GM23338 (cell line): ENCODE measurements at regions not wholly inside any gene's neighbourhood (a gene's known extent, or its start where the extent isn't known, plus 50 kb on each side); places are given as distances from the start of the nearest gene placed in this dataset.

Experiments used
- ATAC-seq: fragments of 200-7000 bp; cut with Tn5 transposase; 3 replicates; pipeline ENCODE4 v1.9.1; 2020
- DNase-seq: peaks from one replicate; pipeline ENCODE4 v3.0.0-alpha.2; 2015; ENCODE audit warnings: low spot score
- H2AFZ ChIP-seq: fragments of 200-600 bp; sonication (generic); 2 replicates; pipeline ENCODE4 v1.8.0; 2016; ENCODE audit warnings: antibody characterized with exemption, mild to moderate bottlenecking, moderate library complexity
- H3F3A ChIP-seq: fragments of 200-600 bp; sonication (generic); replicated peaks from 2 replicates; pipeline ENCODE4 v1.8.0; 2017; ENCODE audit warnings: antibody characterized with exemption, mixed run types, low read depth
- H3K27ac ChIP-seq: fragments of 200-600 bp; sonication (generic); 2 replicates; pipeline ENCODE4 v1.6.1; 2016; ENCODE audit warnings: low read depth
- H3K27me3 ChIP-seq: fragments of 200-600 bp; sonication (generic); 2 replicates; pipeline ENCODE4 v1.8.0; 2016; ENCODE audit warnings: mild to moderate bottlenecking, mixed run types, moderate library complexity; ENCODE audit not compliant: insufficient read depth
- H3K36me3 ChIP-seq: fragments of 200-600 bp; sonication (generic); 2 replicates; pipeline ENCODE4 v1.8.0; 2016; ENCODE audit warnings: mild to moderate bottlenecking; ENCODE audit not compliant: insufficient read depth
- H3K4me1 ChIP-seq: fragments of 200-600 bp; sonication (generic); 2 replicates; pipeline ENCODE4 v1.8.0; 2016; ENCODE audit warnings: mild to moderate bottlenecking, moderate library complexity; ENCODE audit not compliant: insufficient read depth
- H3K4me2 ChIP-seq: fragments of 200-600 bp; sonication (generic); 2 replicates; pipeline ENCODE4 v1.7.1; 2017; ENCODE audit warnings: mixed run types
- H3K4me3 ChIP-seq: fragments of 200-600 bp; sonication (generic); 2 replicates; pipeline ENCODE4 v1.6.1; 2016; ENCODE audit warnings: mixed run types
- H3K79me2 ChIP-seq: fragments of 200-600 bp; sonication (generic); replicated peaks from 2 replicates; pipeline ENCODE4 v1.8.0; 2017; ENCODE audit warnings: mild to moderate bottlenecking; ENCODE audit not compliant: insufficient read depth
- H3K9me2 ChIP-seq: fragments of 200-600 bp; sonication (generic); 2 replicates; pipeline ENCODE4 v1.8.0; 2017; ENCODE audit not compliant: insufficient read depth
- H4K20me1 ChIP-seq: fragments of 200-600 bp; sonication (generic); replicated peaks from 2 replicates; pipeline ENCODE4 v1.8.0; 2017; ENCODE audit warnings: mild to moderate bottlenecking; ENCODE audit not compliant: insufficient read depth
- H3K27ac Mint-ChIP-seq: 2 replicates; pipeline ENCODE4 v1.8.0; 2020; ENCODE audit warnings: inconsistent platforms, mild to moderate bottlenecking, moderate library complexity, mixed read lengths
- H3K27me3 Mint-ChIP-seq: 3 replicates; pipeline ENCODE4 v1.8.0; 2022; ENCODE audit warnings: low read depth, mild to moderate bottlenecking, moderate library complexity, mixed read lengths, inconsistent platforms; ENCODE audit not compliant: insufficient read depth, poor library complexity
- H3K36me3 Mint-ChIP-seq: 3 replicates; pipeline ENCODE4 v1.8.0; 2021; ENCODE audit warnings: low read depth, mild to moderate bottlenecking, inconsistent platforms, moderate library complexity, mixed read lengths
- H3K4me1 Mint-ChIP-seq: 3 replicates; pipeline ENCODE4 v1.8.0; 2020; ENCODE audit warnings: mild to moderate bottlenecking, inconsistent platforms, mixed read lengths
- H3K4me3 Mint-ChIP-seq: 3 replicates; pipeline ENCODE4 v1.8.0; 2021; ENCODE audit warnings: moderate library complexity, mild to moderate bottlenecking, inconsistent platforms, mixed read lengths
- H3K9me3 Mint-ChIP-seq: 3 replicates; pipeline ENCODE4 v1.8.0; 2020; ENCODE audit warnings: moderate library complexity, mild to moderate bottlenecking, inconsistent platforms, mixed read lengths
- CREB1 ChIP-seq: fragments of 250-450 bp; sonication (Bioruptor Pico); IDR thresholded peaks from 2 replicates; pipeline ENCODE4 v1.5.0; 2020; ENCODE audit warnings: low read depth, mild to moderate bottlenecking, moderate library complexity
- EZH2 ChIP-seq: fragments of 200-600 bp; sonication (generic); IDR thresholded peaks from one replicate; pipeline ENCODE4 v1.8.0; 2017; ENCODE audit warnings: antibody characterized with exemption, mild to moderate bottlenecking, low read depth; ENCODE audit not compliant: unreplicated experiment
- EZH2phosphoT487 ChIP-seq: fragments of 200-600 bp; sonication (generic); IDR thresholded peaks from one replicate; pipeline ENCODE4 v1.8.1; 2018; ENCODE audit warnings: antibody characterized with exemption; ENCODE audit not compliant: unreplicated experiment
- JUNB ChIP-seq: IDR thresholded peaks from one replicate; pipeline ENCODE4 v1.6.1; 2016; ENCODE audit warnings: antibody characterized with exemption; ENCODE audit not compliant: unreplicated experiment
- NANOG ChIP-seq: IDR thresholded peaks from 2 replicates; pipeline ENCODE4 v1.6.1; 2016; ENCODE audit warnings: antibody characterized with exemption, borderline replicate concordance
- POLR2AphosphoS5 ChIP-seq: IDR thresholded peaks from 2 replicates; pipeline ENCODE4 v1.6.1; 2016; ENCODE audit warnings: antibody characterized with exemption, low read depth
- REST ChIP-seq: IDR thresholded peaks from one replicate; pipeline ENCODE4 v1.6.1; 2018; ENCODE audit warnings: antibody characterized with exemption; ENCODE audit not compliant: unreplicated experiment
- STAT1 ChIP-seq: IDR thresholded peaks from one replicate; pipeline ENCODE4 v1.6.1; 2016; ENCODE audit warnings: antibody characterized with exemption; ENCODE audit not compliant: unreplicated experiment
- ZNF114 ChIP-seq: fragments of 250-450 bp; sonication (Bioruptor Pico); IDR thresholded peaks from 2 replicates; pipeline ENCODE4 v1.5.0; 2020; ENCODE audit warnings: mild to moderate bottlenecking, moderate library complexity
- ZNF331 ChIP-seq: fragments of 250-450 bp; sonication (Bioruptor Pico); IDR thresholded peaks from 2 replicates; pipeline ENCODE4 v1.5.0; 2020; ENCODE audit warnings: low read depth, mild to moderate bottlenecking, moderate library complexity
- ZNF462 ChIP-seq: fragments of 250-450 bp; sonication (Bioruptor Pico); IDR thresholded peaks from 2 replicates; pipeline ENCODE4 v1.5.0; 2020; ENCODE audit warnings: mild to moderate bottlenecking, moderate library complexity
- TF ChIP-seq, protein P1 (sequence below): IDR thresholded peaks from 2 replicates; pipeline ENCODE4 v1.6.1; 2016; ENCODE audit warnings: antibody characterized with exemption
- TF ChIP-seq, protein P2 (sequence below), 2 experiments: fragments of 200-600 bp in 1 of 2; sonication (generic) in 1 of 2; conservative IDR thresholded peaks; 2 replicates each; pipeline versions ENCODE4 v1.5.1 to v1.6.1; 2016 to 2017; ENCODE audit warnings: antibody characterized with exemption in 2 of 2, low read depth in 2 of 2, mild to moderate bottlenecking in 2 of 2, moderate library complexity in 1 of 2

GRCh38 chr17:77640916-77641605, 317.4 kb upstream of the TNRC6C start:
- no peaks in the 10 kb centered on the region for H3K79me2 ChIP-seq
- Mint-ChIP-seq H3K27ac (no peak overlapping the region), H3K4me1 (peaks cover 32% of the 10 kb centered on the region), H3K4me3 (no peak overlapping the region), H3K9me3 (no peaks in the 10 kb centered on the region), H3K27me3 (peaks cover 6% of the 10 kb centered on the region), H3K36me3 (no peaks in the 10 kb centered on the region)
- H3K27ac ChIP-seq: no peak overlapping the region
- H3K4me1 ChIP-seq: peaks cover 20% of the 10 kb centered on the region; the same call in 1 of the 2 replicates
- no peak overlapping the region for H2AFZ ChIP-seq
- TF ChIP-seq, protein P1, sequence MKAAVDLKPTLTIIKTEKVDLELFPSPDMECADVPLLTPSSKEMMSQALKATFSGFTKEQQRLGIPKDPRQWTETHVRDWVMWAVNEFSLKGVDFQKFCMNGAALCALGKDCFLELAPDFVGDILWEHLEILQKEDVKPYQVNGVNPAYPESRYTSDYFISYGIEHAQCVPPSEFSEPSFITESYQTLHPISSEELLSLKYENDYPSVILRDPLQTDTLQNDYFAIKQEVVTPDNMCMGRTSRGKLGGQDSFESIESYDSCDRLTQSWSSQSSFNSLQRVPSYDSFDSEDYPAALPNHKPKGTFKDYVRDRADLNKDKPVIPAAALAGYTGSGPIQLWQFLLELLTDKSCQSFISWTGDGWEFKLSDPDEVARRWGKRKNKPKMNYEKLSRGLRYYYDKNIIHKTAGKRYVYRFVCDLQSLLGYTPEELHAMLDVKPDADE: no peak
- TF ChIP-seq JUNB: no peak
- TF ChIP-seq CREB1 (CRISPR knock-in tag): no peak
- TF ChIP-seq STAT1: no peak
- no peak for TF ChIP-seq REST
- no peak for TF ChIP-seq POLR2AphosphoS5
- TF ChIP-seq NANOG: no peak
- TF ChIP-seq, protein P2, sequence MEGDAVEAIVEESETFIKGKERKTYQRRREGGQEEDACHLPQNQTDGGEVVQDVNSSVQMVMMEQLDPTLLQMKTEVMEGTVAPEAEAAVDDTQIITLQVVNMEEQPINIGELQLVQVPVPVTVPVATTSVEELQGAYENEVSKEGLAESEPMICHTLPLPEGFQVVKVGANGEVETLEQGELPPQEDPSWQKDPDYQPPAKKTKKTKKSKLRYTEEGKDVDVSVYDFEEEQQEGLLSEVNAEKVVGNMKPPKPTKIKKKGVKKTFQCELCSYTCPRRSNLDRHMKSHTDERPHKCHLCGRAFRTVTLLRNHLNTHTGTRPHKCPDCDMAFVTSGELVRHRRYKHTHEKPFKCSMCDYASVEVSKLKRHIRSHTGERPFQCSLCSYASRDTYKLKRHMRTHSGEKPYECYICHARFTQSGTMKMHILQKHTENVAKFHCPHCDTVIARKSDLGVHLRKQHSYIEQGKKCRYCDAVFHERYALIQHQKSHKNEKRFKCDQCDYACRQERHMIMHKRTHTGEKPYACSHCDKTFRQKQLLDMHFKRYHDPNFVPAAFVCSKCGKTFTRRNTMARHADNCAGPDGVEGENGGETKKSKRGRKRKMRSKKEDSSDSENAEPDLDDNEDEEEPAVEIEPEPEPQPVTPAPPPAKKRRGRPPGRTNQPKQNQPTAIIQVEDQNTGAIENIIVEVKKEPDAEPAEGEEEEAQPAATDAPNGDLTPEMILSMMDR (conservative IDR thresholded peaks at IDR 0.05; ENCODE audit: low read depth in 2 of 2): no peak
- TF ChIP-seq ZNF462 (CRISPR knock-in tag): no peak
- TF ChIP-seq EZH2: no peak
- no peak for TF ChIP-seq ZNF331 (CRISPR knock-in tag)
- no peak for TF ChIP-seq ZNF114 (CRISPR knock-in tag)
- TF ChIP-seq EZH2phosphoT487: no peak
- H3K4me2 ChIP-seq: no peak overlapping the region
- ATAC-seq: no peak
- no peaks in the 10 kb centered on the region for H3K36me3 ChIP-seq
- H3K9me2 ChIP-seq: no peaks in the 10 kb centered on the region
- H3F3A ChIP-seq: no peaks in the 10 kb centered on the region
- no peaks in the 10 kb centered on the region for H3K27me3 ChIP-seq
- H4K20me1 ChIP-seq: no peaks in the 10 kb centered on the region
- DNase-seq: no peak
- H3K4me3 ChIP-seq: no peak overlapping the region
